ENCODE measurements at regions not wholly inside any gene's neighbourhood (a gene's known extent, or its start where the extent isn't known, plus 50 kb on each side); places are given as distances from the start of the nearest gene placed in this dataset.

- Mint-ChIP-seq H3K27ac (no peak overlapping the region), H3K9me3 (peaks cover 9% of the 10 kb centered on the region), H3K4me1 (no peaks in the 10 kb centered on the region), H3K36me3 (ENCODE audit: low read depth) (no peaks in the 10 kb centered on the region), H3K27me3 (no peaks in the 10 kb centered on the region), H3K4me3 (no peak overlapping the region)
- no peak for DNase-seq
- no peak for ATAC-seq
Measured at GRCh38 chr1:81021134-81021533, 779.6 kb upstream of the ADGRL2 start.

GRCh38 chr1:81020506-81020905 lies 780.2 kb upstream of the ADGRL2 start:
- H3K9me3 Mint-ChIP-seq, result peaks cover 4% of the 10 kb centered on the region
- H3K27ac Mint-ChIP-seq, result no peak overlapping the region
- ATAC-seq, result no peak
- no peak for DNase-seq
- no peaks in the 10 kb centered on the region for H3K27me3 Mint-ChIP-seq
- no peaks in the 10 kb centered on the region for H3K36me3 Mint-ChIP-seq (ENCODE audit: low read depth)
- H3K4me1 Mint-ChIP-seq, result no peaks in the 10 kb centered on the region
- no peak overlapping the region for H3K4me3 Mint-ChIP-seq

GRCh38 chr1:81010126-81010525 lies 790.6 kb upstream of the ADGRL2 start:
- H3K4me1 Mint-ChIP-seq, result no peaks in the 10 kb centered on the region
- H3K27me3 Mint-ChIP-seq, result no peaks in the 10 kb centered on the region
- no peak for DNase-seq
- H3K9me3 Mint-ChIP-seq, result peaks cover 10% of the 10 kb centered on the region
- no peak overlapping the region for H3K4me3 Mint-ChIP-seq
- no peak overlapping the region for H3K27ac Mint-ChIP-seq
- no peak for ATAC-seq
- H3K36me3 Mint-ChIP-seq (ENCODE audit: low read depth), result no peaks in the 10 kb centered on the region

DNA sequence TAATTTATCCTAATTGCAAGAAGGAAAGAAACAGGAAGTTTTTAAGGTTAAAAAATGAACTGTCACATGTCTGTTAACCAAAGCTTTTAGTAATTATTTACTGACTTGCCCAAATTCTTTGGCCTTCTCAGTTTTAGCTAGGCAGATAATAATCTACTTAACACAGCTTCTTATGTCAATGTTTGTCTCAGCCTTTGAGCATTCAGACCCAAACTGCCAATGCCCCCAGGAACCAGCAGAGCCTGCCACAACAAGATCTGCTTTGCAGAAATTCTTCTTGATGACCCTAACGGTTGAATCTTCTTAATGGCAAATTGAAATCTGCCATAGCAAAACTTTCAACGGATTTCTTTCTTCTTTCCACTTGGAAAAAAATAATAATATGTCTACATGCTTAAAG lies 792.4 kb upstream of the ADGRL2 start:
- no peak overlapping the region for H3K27ac Mint-ChIP-seq
- ATAC-seq, result no peak
- H3K36me3 Mint-ChIP-seq (ENCODE audit: low read depth), result no peaks in the 10 kb centered on the region

DNA sequence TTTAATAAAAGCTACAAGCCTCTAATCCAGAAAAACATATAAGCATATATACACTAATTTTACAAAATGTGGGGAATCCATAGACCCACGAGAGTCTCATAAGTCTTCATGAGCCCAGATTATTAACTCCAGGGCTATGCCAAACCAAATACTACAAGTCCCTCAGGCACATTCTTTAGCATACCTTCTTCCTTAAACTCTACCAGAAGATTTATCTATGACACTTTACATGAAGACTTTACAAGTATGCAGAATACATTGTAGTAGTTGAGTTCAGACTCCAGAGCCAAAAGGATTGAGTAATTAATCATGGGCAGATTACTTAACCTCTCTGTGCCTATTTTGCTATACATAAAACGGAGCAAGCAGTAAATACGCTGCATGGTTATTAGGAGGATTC lies 793.7 kb upstream of the ADGRL2 start:
- no peak for ATAC-seq
- no peaks in the 10 kb centered on the region for H3K36me3 Mint-ChIP-seq (ENCODE audit: low read depth)

More for the DNA sequence above, 792.4 kb upstream of the ADGRL2 start:
- Mint-ChIP-seq H3K4me3 (no peak overlapping the region), H3K4me1 (no peaks in the 10 kb centered on the region), H3K27me3 (no peaks in the 10 kb centered on the region), H3K9me3 (peaks cover 11% of the 10 kb centered on the region)
- no peak for DNase-seq

DNA sequence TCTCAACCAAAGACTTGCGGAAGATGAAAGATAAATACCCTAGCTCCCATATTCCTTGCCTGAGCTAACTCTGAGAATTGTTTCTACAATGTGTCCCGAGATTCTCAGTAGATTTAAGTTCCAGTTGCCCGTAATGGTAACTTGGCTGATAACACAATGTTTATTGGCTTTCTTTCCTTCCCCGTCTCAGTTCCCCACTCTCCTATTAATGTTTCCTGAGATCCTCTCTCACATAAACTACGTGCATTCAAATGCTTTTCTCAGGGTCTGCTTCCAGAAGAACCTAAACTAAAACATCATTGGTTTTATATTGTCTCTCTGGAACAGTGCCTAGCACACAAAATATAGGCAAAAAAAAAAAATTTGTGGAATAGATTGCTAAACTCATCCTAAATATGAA lies 794.2 kb upstream of the ADGRL2 start:
- Mint-ChIP-seq H3K9me3 (peaks cover 20% of the 10 kb centered on the region), H3K27me3 (no peaks in the 10 kb centered on the region), H3K4me3 (no peak overlapping the region), H3K36me3 (ENCODE audit: low read depth) (no peaks in the 10 kb centered on the region), H3K4me1 (no peaks in the 10 kb centered on the region), H3K27ac (no peak overlapping the region)
- ATAC-seq, result no peak
- no peak for DNase-seq

More for the DNA sequence above, 793.7 kb upstream of the ADGRL2 start:
- no peak overlapping the region for H3K27ac Mint-ChIP-seq
- H3K4me3 Mint-ChIP-seq, result no peak overlapping the region
- H3K9me3 Mint-ChIP-seq, result peaks cover 15% of the 10 kb centered on the region
- no peaks in the 10 kb centered on the region for H3K4me1 Mint-ChIP-seq
- no peaks in the 10 kb centered on the region for H3K27me3 Mint-ChIP-seq
- DNase-seq, result no peak

DNA sequence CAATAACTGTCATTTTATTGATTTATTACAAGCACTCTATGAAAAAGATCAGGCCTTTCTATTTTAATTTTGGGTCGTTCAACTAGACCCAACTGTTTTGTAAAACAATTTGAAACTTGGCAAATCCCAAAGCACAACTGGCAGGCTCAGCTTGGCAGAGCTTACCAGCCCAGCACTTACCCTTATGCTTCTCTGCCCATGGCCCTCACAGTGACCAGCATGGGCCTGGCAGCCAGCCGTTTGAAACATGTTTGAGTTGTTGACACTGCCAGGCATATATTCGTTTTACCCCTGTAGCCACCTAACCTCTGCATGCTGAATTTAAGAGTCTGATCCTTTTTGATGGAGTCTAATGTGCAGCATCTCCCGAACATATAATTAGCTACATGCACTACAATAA lies 796.7 kb upstream of the ADGRL2 start:
- Mint-ChIP-seq H3K27me3 (no peaks in the 10 kb centered on the region), H3K4me3 (no peak overlapping the region), H3K4me1 (no peaks in the 10 kb centered on the region), H3K27ac (no peak overlapping the region), H3K9me3 (peaks cover 18% of the 10 kb centered on the region), H3K36me3 (ENCODE audit: low read depth) (no peaks in the 10 kb centered on the region)
- ATAC-seq (no peak), DNase-seq (no peak)

DNA sequence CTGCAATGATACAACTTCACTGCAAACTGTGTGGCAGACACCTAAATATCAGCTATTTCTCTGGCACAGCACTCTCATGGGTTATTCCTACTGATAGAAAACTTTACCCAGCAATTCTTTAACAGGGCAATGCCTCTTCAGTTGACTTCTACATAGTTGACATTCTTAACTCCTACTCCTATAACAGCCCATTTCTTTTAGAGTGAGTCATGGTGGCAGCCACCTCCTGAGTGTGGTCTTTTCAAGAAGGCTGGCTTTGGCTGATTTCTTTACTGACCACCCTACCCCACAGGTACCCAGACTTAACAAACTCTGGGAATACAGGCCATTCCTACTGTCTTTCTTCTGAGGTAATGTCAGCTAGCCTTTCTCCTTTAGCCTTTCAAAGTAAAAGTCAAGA lies 805.8 kb upstream of the ADGRL2 start:
- Mint-ChIP-seq H3K4me3 (no peak overlapping the region), H3K9me3 (peaks cover 4% of the 10 kb centered on the region), H3K27ac (no peak overlapping the region), H3K36me3 (ENCODE audit: low read depth) (no peaks in the 10 kb centered on the region), H3K4me1 (no peaks in the 10 kb centered on the region), H3K27me3 (no peaks in the 10 kb centered on the region)
- DNase-seq (no peak), ATAC-seq (no peak)

GRCh38 chr1:80994038-80994437 lies 806.7 kb upstream of the ADGRL2 start:
- no peaks in the 10 kb centered on the region for H3K27me3 Mint-ChIP-seq
- peaks cover 10% of the 10 kb centered on the region for H3K9me3 Mint-ChIP-seq
- no peak overlapping the region for H3K4me3 Mint-ChIP-seq
- no peak for ATAC-seq
- no peaks in the 10 kb centered on the region for H3K4me1 Mint-ChIP-seq
- no peak for DNase-seq
- no peaks in the 10 kb centered on the region for H3K36me3 Mint-ChIP-seq (ENCODE audit: low read depth)
- no peak overlapping the region for H3K27ac Mint-ChIP-seq

GRCh38 chr1:80993154-80993980 lies 807.4 kb upstream of the ADGRL2 start:
- ATAC-seq (no peak), DNase-seq (no peak)
- H3K4me3 Mint-ChIP-seq, result no peak overlapping the region
- no peak overlapping the region for H3K27ac Mint-ChIP-seq
- H3K36me3 Mint-ChIP-seq (ENCODE audit: low read depth), result no peaks in the 10 kb centered on the region
- H3K4me1 Mint-ChIP-seq, result no peaks in the 10 kb centered on the region
- H3K27me3 Mint-ChIP-seq, result no peaks in the 10 kb centered on the region
- peaks cover 10% of the 10 kb centered on the region for H3K9me3 Mint-ChIP-seq

GRCh38 chr1:80989455-80989854 lies 811.3 kb upstream of the ADGRL2 start:
- Mint-ChIP-seq H3K36me3 (ENCODE audit: low read depth) (no peaks in the 10 kb centered on the region), H3K27ac (no peak overlapping the region), H3K9me3 (peaks cover 10% of the 10 kb centered on the region), H3K4me1 (no peaks in the 10 kb centered on the region), H3K4me3 (no peak overlapping the region), H3K27me3 (no peaks in the 10 kb centered on the region)
- DNase-seq (no peak), ATAC-seq (no peak)

- no peaks in the 10 kb centered on the region for H3K27me3 Mint-ChIP-seq
- H3K4me3 Mint-ChIP-seq, result no peak overlapping the region
- no peak for ATAC-seq
- no peak for DNase-seq
- peaks cover 10% of the 10 kb centered on the region for H3K9me3 Mint-ChIP-seq
- no peak overlapping the region for H3K27ac Mint-ChIP-seq
- H3K36me3 Mint-ChIP-seq (ENCODE audit: low read depth), result no peaks in the 10 kb centered on the region
- H3K4me1 Mint-ChIP-seq, result no peaks in the 10 kb centered on the region
Measured at GRCh38 chr1:80988926-80989325, 811.8 kb upstream of the ADGRL2 start.

DNA sequence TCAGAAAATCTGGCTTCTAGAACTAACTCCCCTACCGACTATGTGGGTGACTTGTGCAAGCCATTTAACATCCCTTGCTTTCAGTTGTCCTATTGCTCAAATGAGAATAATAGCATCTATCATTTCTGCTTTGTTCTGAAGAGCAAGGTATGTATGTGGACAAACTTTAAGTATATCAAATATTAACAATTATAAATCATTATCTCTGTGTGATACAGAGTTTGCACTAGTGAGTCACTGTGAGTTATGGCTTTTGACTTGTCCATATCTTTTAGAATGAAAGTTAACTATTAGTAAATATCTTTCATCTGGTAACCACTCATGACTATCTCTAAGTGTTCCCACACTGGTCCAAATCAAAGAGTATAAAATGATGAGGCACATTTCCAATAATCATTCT lies 812.9 kb upstream of the ADGRL2 start:
- ATAC-seq (no peak), DNase-seq (no peak)
- Mint-ChIP-seq H3K4me3 (no peak overlapping the region), H3K36me3 (ENCODE audit: low read depth) (no peaks in the 10 kb centered on the region), H3K27me3 (no peaks in the 10 kb centered on the region), H3K9me3 (peaks cover 10% of the 10 kb centered on the region), H3K27ac (no peak overlapping the region), H3K4me1 (no peaks in the 10 kb centered on the region)

GRCh38 chr1:80987106-80987505 lies 813.6 kb upstream of the ADGRL2 start:
- ATAC-seq, result no peak
- H3K9me3 Mint-ChIP-seq, result peaks cover 10% of the 10 kb centered on the region
- no peak for DNase-seq
- H3K4me1 Mint-ChIP-seq, result no peaks in the 10 kb centered on the region
- no peaks in the 10 kb centered on the region for H3K36me3 Mint-ChIP-seq (ENCODE audit: low read depth)
- no peaks in the 10 kb centered on the region for H3K27me3 Mint-ChIP-seq
- no peak overlapping the region for H3K4me3 Mint-ChIP-seq
- H3K27ac Mint-ChIP-seq, result no peak overlapping the region

DNA sequence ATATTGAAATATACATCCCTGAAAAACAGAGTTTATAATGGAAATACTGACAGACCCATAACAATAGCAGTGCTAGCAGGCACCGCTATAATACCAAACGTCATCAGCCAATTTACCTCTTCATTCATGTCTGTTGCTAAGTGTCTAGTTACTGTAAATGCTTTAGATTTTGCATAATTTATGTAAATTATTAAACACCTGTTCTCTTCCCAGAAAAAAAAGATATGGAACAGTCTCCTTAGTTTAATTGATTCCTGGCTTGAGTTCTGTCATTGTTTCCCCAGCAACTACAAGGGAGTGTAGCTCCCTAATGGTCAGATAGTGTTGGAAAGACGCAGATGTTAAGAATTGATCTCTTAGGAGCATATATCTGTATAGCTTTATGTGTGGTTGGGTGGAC lies 817.9 kb upstream of the ADGRL2 start:
- DNase-seq (no peak), ATAC-seq (no peak)
- Mint-ChIP-seq H3K4me1 (no peaks in the 10 kb centered on the region), H3K4me3 (no peak overlapping the region), H3K36me3 (ENCODE audit: low read depth) (no peaks in the 10 kb centered on the region), H3K27me3 (no peaks in the 10 kb centered on the region), H3K9me3 (peaks cover 12% of the 10 kb centered on the region), H3K27ac (no peak overlapping the region)

GRCh38 chr1:80973101-80973500 lies 827.6 kb upstream of the ADGRL2 start:
- Mint-ChIP-seq H3K27ac (no peak overlapping the region), H3K4me1 (no peaks in the 10 kb centered on the region), H3K9me3 (peaks cover 5% of the 10 kb centered on the region), H3K36me3 (ENCODE audit: low read depth) (no peaks in the 10 kb centered on the region), H3K4me3 (no peak overlapping the region), H3K27me3 (no peaks in the 10 kb centered on the region)
- no peak for ATAC-seq
- no peak for DNase-seq
